ENCODE measurements at regions not wholly inside any gene's neighbourhood (a gene's known extent, or its start where the extent isn't known, plus 50 kb on each side); places are given as distances from the start of the nearest gene placed in this dataset.

- no peak for DNase-seq
Observed at GRCh38 chr15:81987628-81988027, 58.2 kb downstream of the MEX3B start.

GRCh38 chr15:81983497-81983896 lies 62.3 kb downstream of the MEX3B start:
- DNase-seq = no peak

GRCh38 chr15:81982808-81983207 lies 63.0 kb downstream of the MEX3B start:
- DNase-seq = no peak

- no peak for DNase-seq
Observed at GRCh38 chr15:81981908-81982307, 63.9 kb downstream of the MEX3B start.

- no peak for DNase-seq
Observed at GRCh38 chr15:81977464-81977863, 68.4 kb downstream of the MEX3B start.

- DNase-seq = no peak
Observed at GRCh38 chr15:81968691-81969090, 77.1 kb downstream of the MEX3B start.

GRCh38 chr15:81966631-81967030 lies 79.2 kb downstream of the MEX3B start:
- no peak for DNase-seq

GRCh38 chr15:81962482-81962881 lies 83.3 kb downstream of the MEX3B start:
- DNase-seq = no peak

- no peak for DNase-seq
Observed at GRCh38 chr15:81959196-81959595, 86.6 kb downstream of the MEX3B start.

- no peak for DNase-seq
Observed at GRCh38 chr15:81957698-81958097, 88.1 kb downstream of the MEX3B start.

GRCh38 chr15:81955382-81956062 lies 90.3 kb downstream of the MEX3B start:
- no peak for DNase-seq

- DNase-seq = no peak
Observed at GRCh38 chr15:81954158-81954783, 91.5 kb downstream of the MEX3B start.

- DNase-seq = no peak
Observed at GRCh38 chr15:81950841-81951414, 94.9 kb downstream of the MEX3B start.

- no peak for DNase-seq
Observed at GRCh38 chr15:81948751-81949150, 97.1 kb downstream of the MEX3B start.

GRCh38 chr15:81948222-81948621 lies 97.6 kb downstream of the MEX3B start:
- DNase-seq = no peak

- DNase-seq = no peak
Observed at GRCh38 chr15:81947548-81947947, 98.3 kb downstream of the MEX3B start.

- DNase-seq = no peak
Observed at GRCh38 chr15:81945014-81945615, 100.7 kb downstream of the MEX3B start.

- DNase-seq = no peak
Observed at GRCh38 chr15:81942655-81943195, 103.1 kb downstream of the MEX3B start.

GRCh38 chr15:81942157-81942556 lies 103.7 kb downstream of the MEX3B start:
- no peak for DNase-seq

- DNase-seq = no peak
Observed at GRCh38 chr15:81941479-81941878, 104.3 kb downstream of the MEX3B start.

- no peak for DNase-seq
Observed at GRCh38 chr15:81940467-81941451, 105.1 kb downstream of the MEX3B start.

- no peak for DNase-seq
Observed at GRCh38 chr15:81939604-81940440, 106.0 kb downstream of the MEX3B start.

All from NCI-H1105 (cell line).